Esophagus squamous epithelium (tissue), 4 donors: ENCODE measurements at regions not wholly inside any gene's neighbourhood (a gene's known extent, or its start where the extent isn't known, plus 50 kb on each side); places are given as distances from the start of the nearest gene placed in this dataset.

Experiments used
- CTCF ChIP-seq, 6 experiments: fragments of 450-650 bp in 4 of 6; fragments of 200-600 bp in 2 of 6; sonication (generic) in 2 of 6; IDR thresholded peaks; one replicate each; pipeline ENCODE4 v1.5.1; 2016 to 2019; ENCODE audit warnings: antibody characterized with exemption in 6 of 6, mild to moderate bottlenecking in 4 of 6, moderate library complexity in 4 of 6
- POLR2A ChIP-seq, 4 donors: fragments of 450-650 bp; IDR thresholded peaks; one replicate each; pipeline ENCODE4 v1.6.1; 2017; ENCODE audit warnings: antibody characterized with exemption in 4 of 4, mild to moderate bottlenecking in 4 of 4, moderate library complexity in 3 of 4

DNA sequence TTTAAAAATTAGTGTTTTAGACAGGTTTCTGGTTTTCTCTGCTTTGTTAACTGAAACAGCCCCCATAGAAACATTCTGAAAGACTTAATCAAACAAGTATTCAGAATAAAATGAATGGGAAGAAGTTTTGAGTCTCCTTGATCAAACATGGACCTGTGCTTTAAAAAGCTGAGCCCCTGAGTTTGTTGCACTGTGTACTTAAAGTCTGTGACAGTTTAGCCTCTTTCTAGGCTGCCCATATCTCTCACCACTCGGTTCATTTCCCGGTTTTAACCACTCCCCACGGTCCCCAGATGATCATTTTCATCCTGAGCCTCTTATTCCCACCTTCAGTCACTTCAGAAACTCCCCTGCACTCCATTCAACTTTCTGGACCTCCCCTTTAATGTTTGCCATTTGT is 215.9 kb upstream of the DMRT1 start:
- TF ChIP-seq CTCF (IDR thresholded peaks at IDR 0.05), result no peak
- no peak for TF ChIP-seq POLR2A (IDR thresholded peaks at IDR 0.05)
